Smooth muscle cell (in vitro differentiated cells): ENCODE measurements at regions not wholly inside any gene's neighbourhood (a gene's known extent, or its start where the extent isn't known, plus 50 kb on each side); places are given as distances from the start of the nearest gene placed in this dataset.

Experiments
- DNase-seq: peaks from one replicate; lab custom pipeline; 2025; ENCODE audit not compliant: unreplicated experiment; lab: John Stamatoyannopoulos, UW
- H2AFZ ChIP-seq: fragments of 200-600 bp; sonication (generic); 2 replicates; pipeline ENCODE4 v1.6.0; 2016; ENCODE audit warnings: antibody characterized with exemption, low read depth, mild to moderate bottlenecking
- H3F3A ChIP-seq: fragments of 200-600 bp; sonication (generic); 2 replicates; pipeline ENCODE4 v1.6.0; 2017; ENCODE audit warnings: antibody characterized with exemption, low read depth
- H3K27ac ChIP-seq: fragments of 200-600 bp; sonication (generic); 2 replicates; pipeline ENCODE4 v1.5.1; 2016; ENCODE audit warnings: low read depth, mild to moderate bottlenecking
- H3K27me3 ChIP-seq: fragments of 200-600 bp; sonication (generic); 2 replicates; pipeline ENCODE4 v1.6.1; 2016; ENCODE audit warnings: low read depth, mild to moderate bottlenecking
- H3K36me3 ChIP-seq: fragments of 200-600 bp; sonication (generic); 2 replicates; pipeline ENCODE4 v1.5.1; 2016; ENCODE audit warnings: low read depth
- H3K4me1 ChIP-seq: fragments of 200-600 bp; sonication (generic); 2 replicates; pipeline ENCODE4 v1.5.1; 2016; ENCODE audit warnings: low read depth
- H3K4me2 ChIP-seq: fragments of 200-600 bp; sonication (generic); 2 replicates; pipeline ENCODE4 v1.6.0; 2016; ENCODE audit warnings: mild to moderate bottlenecking
- H3K4me3 ChIP-seq: fragments of 200-600 bp; sonication (generic); 2 replicates; pipeline ENCODE4 v1.5.1; 2016; ENCODE audit warnings: mild to moderate bottlenecking
- H3K79me2 ChIP-seq: fragments of 200-600 bp; sonication (generic); 2 replicates; pipeline ENCODE4 v1.6.0; 2016; ENCODE audit warnings: low read depth, mild to moderate bottlenecking
- H3K9ac ChIP-seq: fragments of 200-600 bp; sonication (generic); 2 replicates; pipeline ENCODE4 v1.6.0; 2016; ENCODE audit warnings: low read depth
- H3K9me3 ChIP-seq: fragments of 200-600 bp; sonication (generic); replicated peaks from 2 replicates; pipeline ENCODE4 v1.5.1; 2016; ENCODE audit warnings: low read depth
- H4K20me1 ChIP-seq: fragments of 200-600 bp; sonication (generic); 2 replicates; pipeline ENCODE4 v1.6.0; 2016; ENCODE audit warnings: low read depth
- WGBS: methylation state at CpG from one replicate; pipeline ENCODE4 v1.1.7; 2016; ENCODE audit warnings: low lambda C conversion rate; 5-methylcytosine and 5-hydroxymethylcytosine counted together
- TF ChIP-seq, protein P1 (sequence below): fragments of 200-600 bp; sonication (generic); IDR thresholded peaks from 2 replicates; pipeline ENCODE4 v1.5.1; 2017; ENCODE audit warnings: borderline replicate concordance, mild to moderate bottlenecking, antibody characterized with exemption; ENCODE audit not compliant: insufficient read depth, poor library complexity, severe bottlenecking

DNA sequence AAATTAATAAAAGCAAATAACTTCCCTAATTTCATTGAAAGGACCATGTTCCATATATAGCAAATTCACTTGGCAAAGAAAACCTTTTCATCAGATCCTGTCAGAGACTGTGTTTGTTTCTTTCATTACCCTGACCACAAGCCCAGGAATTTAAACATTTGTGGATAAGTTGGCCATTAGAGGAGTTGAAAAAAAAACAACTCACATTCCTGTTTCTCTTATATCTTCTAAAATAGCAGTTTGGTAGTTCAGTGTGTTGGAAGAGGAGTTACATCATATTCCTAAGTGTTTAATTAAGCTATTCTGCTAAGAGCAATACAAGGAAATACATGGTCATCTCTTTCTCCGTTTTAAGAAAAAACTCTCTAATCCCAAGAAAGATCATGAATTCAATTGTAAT, 505.6 kb downstream of the TLE1 start:
- H3K4me1 ChIP-seq, result peaks cover 15% of the 10 kb centered on the region
- H3K4me3 ChIP-seq, result no peak overlapping the region
- H3K9me3 ChIP-seq, result no peaks in the 10 kb centered on the region
- no peak for DNase-seq
- no peaks in the 10 kb centered on the region for H3K79me2 ChIP-seq
- peak overlapping the region; percentile 58 for H3K27ac ChIP-seq
- peak overlapping the region; percentile 39 for H3K4me2 ChIP-seq
- 6% methylated on average over 1 of the region's 1 CpG for WGBS
- TF ChIP-seq, protein P1, sequence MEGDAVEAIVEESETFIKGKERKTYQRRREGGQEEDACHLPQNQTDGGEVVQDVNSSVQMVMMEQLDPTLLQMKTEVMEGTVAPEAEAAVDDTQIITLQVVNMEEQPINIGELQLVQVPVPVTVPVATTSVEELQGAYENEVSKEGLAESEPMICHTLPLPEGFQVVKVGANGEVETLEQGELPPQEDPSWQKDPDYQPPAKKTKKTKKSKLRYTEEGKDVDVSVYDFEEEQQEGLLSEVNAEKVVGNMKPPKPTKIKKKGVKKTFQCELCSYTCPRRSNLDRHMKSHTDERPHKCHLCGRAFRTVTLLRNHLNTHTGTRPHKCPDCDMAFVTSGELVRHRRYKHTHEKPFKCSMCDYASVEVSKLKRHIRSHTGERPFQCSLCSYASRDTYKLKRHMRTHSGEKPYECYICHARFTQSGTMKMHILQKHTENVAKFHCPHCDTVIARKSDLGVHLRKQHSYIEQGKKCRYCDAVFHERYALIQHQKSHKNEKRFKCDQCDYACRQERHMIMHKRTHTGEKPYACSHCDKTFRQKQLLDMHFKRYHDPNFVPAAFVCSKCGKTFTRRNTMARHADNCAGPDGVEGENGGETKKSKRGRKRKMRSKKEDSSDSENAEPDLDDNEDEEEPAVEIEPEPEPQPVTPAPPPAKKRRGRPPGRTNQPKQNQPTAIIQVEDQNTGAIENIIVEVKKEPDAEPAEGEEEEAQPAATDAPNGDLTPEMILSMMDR, result no peak
- no peak overlapping the region for H2AFZ ChIP-seq
- H3K9ac ChIP-seq, result no peak overlapping the region
- peaks cover 9% of the 10 kb centered on the region for H3F3A ChIP-seq
- no peaks in the 10 kb centered on the region for H4K20me1 ChIP-seq
- no peaks in the 10 kb centered on the region for H3K36me3 ChIP-seq
- H3K27me3 ChIP-seq, result no peaks in the 10 kb centered on the region

DNA sequence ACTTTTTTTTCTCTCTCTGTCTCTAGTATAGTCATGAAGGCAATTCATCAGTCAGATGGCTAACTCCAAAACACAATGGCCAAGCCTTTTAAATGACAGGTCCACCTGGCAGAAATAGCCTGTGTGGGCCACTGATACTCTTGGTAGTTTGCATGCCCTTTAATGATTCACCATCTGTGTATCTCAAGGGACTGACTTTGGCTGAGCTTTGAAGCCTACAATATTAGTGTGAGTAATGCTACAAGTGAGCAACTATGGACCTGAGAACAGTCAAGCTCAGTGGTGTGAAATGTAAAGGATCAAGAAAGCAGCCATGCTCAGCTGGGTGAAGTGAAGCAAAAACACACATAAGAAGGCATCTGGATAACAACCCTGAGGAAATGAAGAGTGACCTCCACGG, 506.9 kb downstream of the TLE1 start:
- Histone ChIP-seq H2AFZ (no peak overlapping the region), H3K27me3 (no peaks in the 10 kb centered on the region), H3F3A (peaks cover 9% of the 10 kb centered on the region), H3K4me3 (no peak overlapping the region), H3K27ac (peak overlapping the region; percentile 58), H3K9ac (no peak overlapping the region), H3K36me3 (no peaks in the 10 kb centered on the region), H3K9me3 (no peaks in the 10 kb centered on the region), H3K79me2 (no peaks in the 10 kb centered on the region), H3K4me2 (peak overlapping the region; percentile 39), H4K20me1 (no peaks in the 10 kb centered on the region), H3K4me1 (peaks cover 15% of the 10 kb centered on the region)
- TF ChIP-seq, protein P1, result no peak
- no peak for DNase-seq
- 20% methylated on average over 1 of the region's 1 CpG for WGBS

DNA sequence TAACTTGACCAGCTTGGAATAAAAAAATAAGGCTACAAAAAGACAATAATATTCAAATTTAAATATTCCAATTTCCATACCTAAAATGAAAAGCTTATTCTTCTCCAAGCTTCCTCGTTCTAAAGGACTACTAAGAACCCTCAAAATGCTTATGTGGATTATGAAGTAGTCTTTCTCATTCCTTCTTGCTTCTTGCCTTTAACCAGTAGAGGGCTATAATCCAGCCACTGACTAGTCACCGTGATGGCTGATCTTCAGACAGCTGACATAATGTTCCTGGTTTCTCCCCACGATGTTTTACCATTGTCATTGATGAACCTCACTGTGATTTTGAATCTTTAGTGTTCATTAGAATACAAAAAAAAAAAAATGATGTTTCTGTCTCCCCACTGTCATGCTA, 515.3 kb downstream of the TLE1 start:
- TF ChIP-seq, protein P1, result no peak
- H3K4me2 ChIP-seq, result no peak overlapping the region
- H3F3A ChIP-seq, result no peaks in the 10 kb centered on the region
- 79% methylated on average over 3 of the region's 3 CpGs for WGBS
- H2AFZ ChIP-seq, result no peak overlapping the region
- peaks cover 5% of the 10 kb centered on the region for H3K36me3 ChIP-seq
- H3K27me3 ChIP-seq, result no peaks in the 10 kb centered on the region
- H4K20me1 ChIP-seq, result no peaks in the 10 kb centered on the region
- no peak overlapping the region for H3K9ac ChIP-seq
- H3K27ac ChIP-seq, result no peak overlapping the region
- H3K4me3 ChIP-seq, result no peak overlapping the region
- H3K4me1 ChIP-seq, result no peaks in the 10 kb centered on the region
- H3K79me2 ChIP-seq, result no peaks in the 10 kb centered on the region
- H3K9me3 ChIP-seq, result no peaks in the 10 kb centered on the region
- DNase-seq, result no peak

DNA sequence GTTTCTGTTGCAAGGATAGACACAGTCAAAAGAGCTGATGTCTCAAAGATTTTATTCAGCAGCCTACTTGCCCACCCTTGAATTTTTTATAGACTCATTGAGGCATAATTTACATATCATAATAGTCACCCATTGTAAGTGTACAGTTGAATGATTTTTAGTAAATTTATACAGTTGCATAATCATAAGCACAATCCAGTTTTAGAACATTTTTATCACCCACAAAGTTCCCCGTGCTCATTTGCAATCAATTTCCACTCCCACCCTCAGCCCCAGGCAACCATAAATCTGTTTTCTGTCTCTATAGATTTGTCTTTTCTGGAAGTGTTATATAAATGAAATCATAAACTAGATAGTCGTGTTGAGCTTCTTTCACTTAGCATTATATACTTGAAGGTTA, 517.7 kb downstream of the TLE1 start:
- Histone ChIP-seq H3K9ac (no peak overlapping the region), H3K4me1 (no peaks in the 10 kb centered on the region), H2AFZ (no peak overlapping the region), H3K27ac (no peak overlapping the region), H3F3A (no peaks in the 10 kb centered on the region), H3K36me3 (peaks cover 5% of the 10 kb centered on the region), H4K20me1 (no peaks in the 10 kb centered on the region), H3K27me3 (no peaks in the 10 kb centered on the region), H3K9me3 (no peaks in the 10 kb centered on the region), H3K79me2 (no peaks in the 10 kb centered on the region), H3K4me2 (no peak overlapping the region), H3K4me3 (no peak overlapping the region)
- DNase-seq, result no peak
- 91% methylated on average over 2 of the region's 2 CpGs for WGBS
- TF ChIP-seq, protein P1, result no peak
